ENCODE measurements at regions not wholly inside any gene's neighbourhood (a gene's known extent, or its start where the extent isn't known, plus 50 kb on each side); places are given as distances from the start of the nearest gene placed in this dataset.
"Not testable (repeated sequence)": the region's sequence is repeated elsewhere in the genome, so short reads cannot be mapped to it uniquely, and the experiment has no call there.

DNA sequence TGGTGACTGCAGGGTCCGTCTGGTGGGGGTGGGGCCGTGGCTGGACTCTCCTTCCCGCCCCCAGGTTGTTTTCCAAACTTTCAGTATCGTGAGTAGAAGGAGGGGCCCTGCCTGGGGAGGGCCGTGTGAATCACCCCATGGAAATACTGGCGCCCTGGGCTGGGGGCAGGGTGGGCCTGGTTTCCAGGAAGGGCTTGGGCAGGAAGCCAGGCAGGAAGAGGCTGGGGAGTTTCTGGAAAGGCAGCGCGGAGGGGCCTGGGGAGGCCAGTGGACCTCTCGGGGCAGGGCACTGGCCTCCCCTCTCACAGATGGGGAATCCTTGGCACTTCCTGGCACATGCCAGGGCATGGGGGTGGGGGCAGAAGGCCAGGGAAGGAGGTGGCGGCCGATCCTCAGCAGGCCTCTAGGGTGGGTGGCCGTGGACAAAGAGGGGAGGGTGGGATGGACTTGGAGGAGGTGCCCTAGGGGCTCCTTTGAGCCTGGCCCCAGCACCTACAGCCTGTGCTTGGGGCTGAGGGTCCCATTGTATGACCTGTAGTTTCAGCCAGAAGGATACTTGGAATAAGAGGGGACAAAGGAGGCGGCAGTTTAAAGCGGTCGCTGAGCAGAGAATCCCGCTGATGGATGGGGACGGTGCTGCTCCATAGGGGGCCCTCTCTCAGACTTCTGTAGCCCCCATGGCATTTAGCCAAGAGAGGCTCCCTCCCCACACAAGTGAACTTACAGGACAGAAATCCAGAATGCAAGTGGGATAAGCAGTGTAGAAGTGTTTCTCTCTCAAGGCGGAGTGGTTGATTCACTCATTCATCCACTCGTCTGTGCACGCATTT, 56.5 kb upstream of the GATA2 start:
- DNase-seq (ENCODE audit: low spot score): peak; percentile 64

DNA sequence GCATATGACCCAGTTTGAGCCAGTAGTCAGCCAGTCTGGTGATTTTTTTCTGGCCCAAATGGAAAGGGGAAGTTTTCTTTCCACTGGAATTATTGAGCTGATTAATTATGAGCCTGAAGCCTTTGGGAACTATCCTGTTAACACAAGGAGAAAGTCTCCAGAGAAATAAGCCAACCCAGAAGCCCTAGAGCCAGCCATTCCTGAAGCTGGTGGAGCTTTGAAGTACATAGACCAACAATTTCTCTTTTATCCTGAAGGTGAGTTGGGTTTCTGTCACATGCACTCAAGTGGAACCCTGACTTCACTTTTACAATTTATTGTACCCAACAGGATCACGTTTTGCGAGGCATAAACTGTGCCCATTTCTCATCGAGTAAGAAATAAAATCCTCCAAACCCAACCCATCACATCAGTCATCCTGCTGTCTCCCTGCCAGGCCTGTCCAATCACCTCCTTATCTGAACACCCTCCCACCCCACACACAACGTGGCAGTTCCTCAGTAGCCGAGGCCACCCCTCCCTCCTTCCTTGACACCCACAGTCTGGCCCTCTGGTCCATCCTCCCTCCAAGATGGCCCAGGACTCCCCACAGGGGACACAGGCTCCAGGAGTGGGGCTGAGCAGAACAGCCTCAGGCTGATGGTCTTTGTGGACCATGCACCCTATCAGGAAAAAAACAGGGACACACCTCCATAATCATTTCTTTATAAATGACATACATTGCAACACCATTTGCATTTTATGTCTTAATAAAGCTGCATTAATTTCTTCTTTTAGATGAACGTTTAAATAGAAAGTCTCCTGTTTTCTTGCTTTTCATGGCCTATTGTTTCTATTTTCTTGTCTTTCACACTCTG, 55.7 kb upstream of the GATA2 start:
- no peak for DNase-seq (ENCODE audit: low spot score)

DNA sequence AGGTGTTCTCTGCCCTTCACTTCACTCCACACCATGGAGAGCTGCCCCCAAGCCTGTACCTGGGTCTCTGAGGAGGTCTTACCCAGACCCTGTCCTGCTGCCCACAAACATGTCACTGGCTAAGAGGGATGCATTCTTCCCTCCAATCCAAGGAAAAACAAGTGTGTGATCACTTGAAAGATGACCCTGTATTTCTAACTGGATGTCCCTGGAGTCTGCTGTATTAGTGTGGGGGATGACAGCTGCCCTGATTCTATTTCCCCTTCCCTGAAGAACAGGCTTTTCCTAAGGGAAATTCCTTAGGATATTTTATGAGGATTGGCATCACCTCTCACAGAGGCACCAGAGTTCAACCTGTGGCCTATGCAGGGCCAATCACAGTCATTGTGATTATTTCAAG, 55.0 kb upstream of the GATA2 start:
- DNase-seq (ENCODE audit: low spot score): no peak

DNA sequence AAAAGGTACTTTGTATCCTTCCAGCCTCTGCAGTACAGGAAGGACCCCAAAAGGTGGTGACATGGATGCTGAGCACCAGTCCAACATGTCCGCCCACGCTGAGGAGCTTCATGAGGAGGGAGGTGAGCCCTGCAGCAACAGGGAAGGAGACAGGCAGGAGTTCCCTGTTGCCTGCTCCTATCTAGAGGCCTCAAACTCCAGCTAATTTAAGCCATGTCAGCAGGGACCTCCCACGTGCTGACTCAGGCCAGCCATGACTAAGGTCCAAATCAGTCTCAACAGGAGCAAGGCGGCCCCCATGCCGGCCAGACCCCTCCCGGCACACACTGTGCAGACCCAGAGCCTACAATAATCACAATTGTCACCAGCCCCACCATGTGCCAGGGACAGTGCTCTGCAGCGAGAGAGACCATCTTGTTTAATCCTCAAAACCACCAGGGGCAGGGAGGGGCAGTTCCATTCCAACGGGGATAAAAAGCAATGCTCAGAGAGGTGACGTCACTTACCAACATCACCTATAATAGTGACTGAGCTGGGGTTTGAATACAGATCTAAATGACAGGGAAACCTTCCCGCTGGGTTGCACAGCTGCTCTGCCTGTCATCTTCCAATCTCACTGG, 54.5 kb upstream of the GATA2 start:
- DNase-seq (ENCODE audit: low spot score): no peak

DNA sequence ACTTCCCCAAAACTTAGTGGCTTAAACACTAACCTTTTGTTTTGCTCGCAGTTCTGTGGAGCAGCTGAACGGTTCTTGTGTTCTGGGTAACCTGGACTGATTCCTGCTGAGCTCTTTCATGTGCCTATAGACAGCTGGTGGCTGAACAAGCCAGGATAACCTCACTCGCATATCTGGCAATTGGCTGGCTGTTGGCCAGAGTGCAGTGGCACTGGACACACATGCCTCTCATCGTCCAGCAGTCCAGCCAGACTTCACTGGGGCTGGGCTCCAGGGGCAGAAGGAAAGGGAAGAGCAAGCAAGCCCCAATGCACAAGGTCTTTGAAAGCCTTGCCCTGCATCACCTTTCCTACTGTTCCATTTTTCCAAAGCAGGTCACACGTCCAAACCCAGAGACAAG, 53.6 kb upstream of the GATA2 start:
- no peak for DNase-seq (ENCODE audit: low spot score)

DNA sequence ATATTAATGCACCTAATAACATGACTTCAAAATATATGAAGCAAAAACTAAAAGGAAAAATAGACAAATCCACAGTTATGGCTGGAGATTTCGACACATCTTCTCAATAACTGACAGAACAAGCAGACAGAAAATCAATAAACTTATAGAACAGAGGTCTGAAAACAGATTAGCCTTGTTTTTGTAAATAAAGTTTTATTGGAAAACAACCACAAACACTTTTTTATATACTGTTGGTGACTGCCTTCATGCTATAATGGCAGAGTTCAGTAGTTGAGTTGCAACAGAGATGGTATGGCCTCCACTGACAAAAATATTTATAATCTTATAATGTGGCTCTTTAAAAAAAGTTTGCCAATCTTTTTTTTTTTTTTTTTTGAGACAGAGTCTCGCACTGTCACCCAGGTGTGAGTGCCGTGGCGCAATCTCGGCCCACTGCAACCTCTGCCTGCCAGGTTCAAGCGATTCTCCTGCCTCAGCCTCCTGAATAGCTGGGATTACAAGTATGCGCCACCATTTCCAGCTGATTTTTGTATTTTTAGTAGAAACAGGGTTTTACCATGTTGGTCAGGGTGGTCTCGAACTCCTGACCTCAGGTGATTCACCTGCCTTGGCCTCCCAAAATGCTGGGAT, 52.2 kb upstream of the GATA2 start:
- DNase-seq (ENCODE audit: low spot score): no peak

DNA sequence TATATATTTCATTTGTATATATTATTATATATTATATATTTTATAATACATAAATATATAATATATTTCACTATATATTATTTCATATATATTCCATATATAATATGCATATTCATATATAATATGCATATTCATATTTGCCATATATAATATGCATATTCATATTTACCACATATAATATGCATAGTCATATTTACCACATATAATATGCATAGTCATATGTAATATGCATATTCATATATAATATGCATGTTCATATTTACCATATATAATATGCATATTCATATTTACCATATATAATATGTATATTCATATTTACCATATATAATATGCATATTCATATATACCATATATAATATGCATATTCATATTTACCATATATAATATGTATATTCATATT, 51.2 kb upstream of the GATA2 start:
- DNase-seq (ENCODE audit: low spot score): no peak

DNA sequence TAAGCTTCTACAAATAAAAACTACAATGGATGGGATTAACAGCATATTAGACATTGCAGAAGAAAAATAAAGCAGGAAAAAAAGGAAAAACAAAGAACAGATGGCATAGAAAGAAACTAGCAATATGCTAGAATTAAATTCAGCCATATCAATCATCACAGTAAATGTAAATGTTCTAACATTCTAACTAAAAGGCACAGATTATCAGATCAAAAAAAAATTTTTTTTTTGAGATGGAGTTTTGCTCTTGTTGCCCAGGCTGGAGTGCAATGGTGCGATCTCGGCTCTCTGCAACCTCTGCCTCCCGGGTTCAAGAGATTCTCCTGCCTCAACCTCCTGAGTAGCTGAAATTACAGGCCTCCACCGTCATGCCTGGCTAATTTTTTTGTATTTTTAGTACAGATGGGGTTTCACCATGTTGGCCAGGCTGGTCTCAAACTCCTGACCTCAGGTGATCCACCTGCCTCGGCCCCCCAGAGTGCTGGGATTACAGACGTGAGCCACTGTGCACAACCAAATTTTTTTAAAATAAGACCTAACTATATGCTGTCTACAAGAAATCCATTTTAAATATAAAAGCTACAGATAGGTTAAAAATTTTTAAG, 50.7 kb upstream of the GATA2 start:
- not testable (repeated sequence) for DNase-seq (ENCODE audit: low spot score)

Measured in ureter (tissue), 1 donor.